ENCODE measurements at regions not wholly inside any gene's neighbourhood (a gene's known extent, or its start where the extent isn't known, plus 50 kb on each side); places are given as distances from the start of the nearest gene placed in this dataset.

DNA sequence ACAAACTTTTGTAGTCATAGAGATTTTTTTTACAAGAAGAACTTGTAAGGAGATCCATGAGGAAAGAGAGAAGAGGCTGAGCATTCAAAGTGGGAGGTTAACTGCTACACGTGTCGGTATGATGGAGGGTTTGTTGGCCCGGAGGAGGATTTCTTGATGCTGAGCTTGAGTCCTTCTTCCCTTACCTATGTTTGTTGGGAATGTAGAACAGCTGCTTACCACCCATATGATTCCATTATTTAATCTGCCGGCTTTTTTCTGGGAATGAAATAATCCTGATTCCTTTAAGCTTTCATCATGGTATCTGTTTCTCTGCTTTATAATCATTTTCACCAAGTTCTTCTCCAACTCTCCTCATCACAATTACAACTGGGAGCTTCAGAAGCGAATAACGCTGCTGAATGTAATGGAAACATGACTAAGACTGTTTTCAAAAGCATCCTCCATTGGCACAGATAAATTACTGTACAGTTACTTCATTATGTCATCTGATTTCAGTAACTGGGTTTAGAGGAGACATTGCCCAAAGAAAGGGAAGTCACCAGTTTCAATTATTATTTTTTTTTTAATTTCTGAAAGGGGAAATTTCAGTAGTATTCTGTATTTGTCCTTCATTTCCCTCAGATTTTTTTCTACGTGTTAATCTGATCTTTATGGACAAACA is 420.6 kb downstream of the SPRY1 start:
- no peak for TF ChIP-seq ZNF274 (IDR thresholded peaks at IDR 0.05; ENCODE audit: low read depth, low read length)
- TF ChIP-seq YY1 (IDR thresholded peaks at IDR 0.05; ENCODE audit: insufficient read depth, insufficient read length): no peak

All from NT2/D1 (cell line).